IMR-90 (cell line): ENCODE measurements at regions not wholly inside any gene's neighbourhood (a gene's known extent, or its start where the extent isn't known, plus 50 kb on each side); places are given as distances from the start of the nearest gene placed in this dataset.

Source experiments
- ATAC-seq: fragments of 200-7000 bp; cut with Tn5 transposase; 2 replicates; pipeline ENCODE4 v1.9.1; 2020; ENCODE audit warnings: low read depth, mild to moderate bottlenecking, moderate library complexity
- BruUV-seq: library from RNA; stranded (reverse); fragments of 400-500 nt; replicated peaks from 2 replicates; lab custom pipeline; 2021; lab: Mats Ljungman, UMichigan
- CTCF ChIA-PET: fragments of 300-600 bp; formaldehyde crosslinking; extraction: SDS; loops from one replicate; lab custom pipeline; 2021; ENCODE audit warnings: antibody characterized with exemption; lab: Yijun Ruan, JAX
- POLR2A ChIA-PET: fragments of 300-600 bp; sonication (Branson Sonifier 250); formaldehyde crosslinking; loops from one replicate; lab custom pipeline; 2022; ENCODE audit warnings: antibody characterized with exemption; ENCODE audit not compliant: unreplicated experiment; lab: Charles Lee
- DNase-seq: peaks from one replicate; pipeline ENCODE4 v3.0.0; 2013
- H2AFZ ChIP-seq: replicated peaks from 2 replicates; pipeline ENCODE3; 2013; ENCODE audit warnings: low read length, mild to moderate bottlenecking; ENCODE audit not compliant: poor library complexity
- H2AK5ac ChIP-seq: 2 replicates; pipeline ENCODE4 v1.6.1; 2013; ENCODE audit warnings: low read depth, low read length, inconsistent platforms
- H2AK9ac ChIP-seq: replicated peaks from 2 replicates; pipeline ENCODE3; 2013; ENCODE audit warnings: mild to moderate bottlenecking, low read depth, low read length, moderate library complexity; ENCODE audit not compliant: poor library complexity
- H2BK120ac ChIP-seq: 2 replicates; pipeline ENCODE4 v1.6.1; 2013; ENCODE audit warnings: low read depth, low read length, inconsistent platforms
- H2BK15ac ChIP-seq: 3 replicates; pipeline ENCODE4 v1.6.1; 2013; ENCODE audit warnings: low read depth, low read length, inconsistent platforms
- H2BK20ac ChIP-seq: 2 replicates; pipeline ENCODE4 v1.6.1; 2013; ENCODE audit warnings: low read depth, mild to moderate bottlenecking, inconsistent platforms, low read length, moderate library complexity
- H2BK5ac ChIP-seq: 2 replicates; pipeline ENCODE4 v1.6.1; 2013; ENCODE audit warnings: mild to moderate bottlenecking, low read depth, low read length, inconsistent platforms; ENCODE audit not compliant: poor library complexity, severe bottlenecking
- H3K14ac ChIP-seq: replicated peaks from 2 replicates; pipeline ENCODE4 v1.6.1; 2013; ENCODE audit warnings: low read depth, low read length, inconsistent platforms
- H3K18ac ChIP-seq: 2 replicates; pipeline ENCODE4 v1.6.1; 2013; ENCODE audit warnings: low read depth, low read length, control low read depth
- H3K23ac ChIP-seq: 2 replicates; pipeline ENCODE4 v1.6.1; 2013; ENCODE audit warnings: low read depth, low read length, inconsistent platforms
- H3K27ac ChIP-seq: 2 replicates; pipeline ENCODE4 v1.5.1; 2013; ENCODE audit warnings: mild to moderate bottlenecking, control low read depth, low read length; ENCODE audit not compliant: insufficient read depth
- H3K27me3 ChIP-seq: 2 replicates; pipeline ENCODE4 v1.6.1; 2013; ENCODE audit warnings: low read length; ENCODE audit not compliant: control insufficient read depth, insufficient read depth
- H3K36me3 ChIP-seq: 2 replicates; pipeline ENCODE4 v1.6.1; 2013; ENCODE audit warnings: low read length, mixed read lengths; ENCODE audit not compliant: control insufficient read depth, insufficient read depth
- H3K4ac ChIP-seq: 2 replicates; pipeline ENCODE4 v1.6.1; 2013; ENCODE audit warnings: low read depth, low read length, inconsistent platforms
- H3K4me1 ChIP-seq: 2 replicates; pipeline ENCODE4 v1.6.1; 2013; ENCODE audit warnings: low read length, mixed read lengths; ENCODE audit not compliant: control insufficient read depth, insufficient read depth
- H3K4me2 ChIP-seq: 2 replicates; pipeline ENCODE4 v1.6.1; 2013; ENCODE audit warnings: low read depth, mild to moderate bottlenecking, control low read depth, low read length, moderate library complexity
- H3K4me3 ChIP-seq: 2 replicates; pipeline ENCODE4 v1.5.1; 2013; ENCODE audit warnings: low read depth, mild to moderate bottlenecking, control low read depth, low read length, moderate library complexity; ENCODE audit not compliant: insufficient read depth
- H3K56ac ChIP-seq: 2 replicates; pipeline ENCODE4 v1.6.1; 2013; ENCODE audit warnings: low read length, inconsistent platforms; ENCODE audit not compliant: insufficient read depth; ENCODE audit errors: extremely low read depth
- H3K79me1 ChIP-seq, 2 experiments: 2 replicates each; pipeline ENCODE4 v1.6.1; 2013; ENCODE audit warnings: low read length in 2 of 2, inconsistent platforms in 1 of 2, low read depth in 1 of 2
- H3K9ac ChIP-seq: 2 replicates; pipeline ENCODE4 v1.6.1; 2013; ENCODE audit warnings: low read depth, low read length, control low read depth
- H3K9me1 ChIP-seq: 2 replicates; pipeline ENCODE4 v1.6.1; 2013; ENCODE audit warnings: low read length, inconsistent platforms; ENCODE audit not compliant: insufficient read depth
- H3K9me3 ChIP-seq: 2 replicates; pipeline ENCODE4 v1.6.1; 2013; ENCODE audit warnings: low read length; ENCODE audit not compliant: control insufficient read depth, insufficient read depth
- H4K20me1 ChIP-seq: 2 replicates; pipeline ENCODE4 v1.6.1; 2013; ENCODE audit warnings: low read length, inconsistent platforms; ENCODE audit not compliant: insufficient read depth
- H4K5ac ChIP-seq: 2 replicates; pipeline ENCODE4 v1.6.1; 2013; ENCODE audit warnings: mild to moderate bottlenecking, low read depth, low read length, control low read depth
- H4K8ac ChIP-seq, 2 experiments: 2 replicates each; pipeline ENCODE4 v1.6.1; 2013; ENCODE audit warnings: low read depth in 2 of 2, low read length in 2 of 2, control low read depth in 1 of 2, inconsistent platforms in 1 of 2
- H4K91ac ChIP-seq: 2 replicates; pipeline ENCODE4 v1.6.1; 2013; ENCODE audit warnings: low read depth, low read length, inconsistent platforms; ENCODE audit not compliant: insufficient read depth
- WGBS, 2 experiments: methylation state at CpG; one replicate each; pipeline versions ENCODE4 v1.1.5 to v1.1.7; 2013; ENCODE audit warnings: missing lambda C conversion rate in 2 of 2; ENCODE audit not compliant: insufficient read length in 1 of 2; ENCODE audit errors: extremely low coverage in 2 of 2; 5-methylcytosine and 5-hydroxymethylcytosine counted together
- dilution Hi-C: fragments of 300-500 bp; cut with HindIII; formaldehyde crosslinking; loops from one replicate; pipeline ENCODE4 v1.14.3; 2018; ENCODE audit warnings: low sequenced_read_pairs; ENCODE audit not compliant: unreplicated experiment
- in situ Hi-C: fragments of 300-500 bp; cut with MboI; formaldehyde crosslinking; loops from 3 replicates; pipeline ENCODE4 v1.14.3; 2019; ENCODE audit warnings: low sequenced_read_pairs, inconsistent platforms, mixed read lengths
- intact Hi-C: fragments of 100-400 bp; cut with micrococcal nuclease; formaldehyde crosslinking; loops from 2 replicates; pipeline ENCODE4 v1.10.0; 2022
- TF ChIP-seq, protein P1 (sequence below): fragments of 150-350 bp; IDR thresholded peaks from 2 replicates; pipeline ENCODE4 v1.6.1; 2017; ENCODE audit warnings: mild to moderate bottlenecking, antibody characterized with exemption, low read length, low read depth

DNA sequence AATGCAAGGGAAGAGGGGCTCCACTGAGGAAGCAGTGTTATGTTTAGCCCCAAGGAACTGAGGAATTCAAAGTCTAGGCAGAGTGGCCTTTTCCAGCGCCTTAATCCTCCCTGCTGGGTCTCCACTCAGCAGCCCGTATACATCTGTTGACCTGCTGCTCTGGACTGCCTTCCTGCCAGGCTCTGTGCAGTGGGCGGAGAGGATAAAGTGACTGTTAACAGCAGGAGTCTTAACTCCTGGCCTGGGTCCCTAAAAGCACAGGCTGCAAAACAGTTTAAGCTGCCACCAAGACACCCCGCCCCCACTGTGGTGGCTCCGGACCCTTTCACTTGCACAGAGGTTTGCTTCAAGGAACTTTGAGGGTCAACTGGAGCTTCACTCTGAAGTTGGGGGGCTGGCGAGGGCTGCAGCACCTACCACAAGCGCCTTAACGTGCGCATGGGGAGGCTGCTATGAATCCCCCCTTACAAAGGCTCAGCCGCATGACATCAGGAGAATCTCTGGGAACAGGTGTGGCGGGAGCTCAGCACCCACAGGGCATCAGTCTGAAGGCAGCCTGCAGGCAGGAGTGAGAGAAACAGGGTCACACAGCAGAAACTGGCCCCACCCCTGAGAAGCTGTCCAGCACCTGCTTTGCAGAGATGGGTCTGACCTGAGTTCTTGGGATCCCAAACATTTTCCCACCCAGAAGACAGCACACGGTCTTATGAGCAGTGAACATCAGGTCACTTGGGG lies 358.2 kb upstream of the GATB start:
- in situ Hi-C loops: no loop called here
- Histone ChIP-seq H3K9ac (no peak overlapping the region), H2AK5ac (no peak overlapping the region), H3K14ac (no peak overlapping the region), H3K4me3 (no peak overlapping the region), H4K20me1 (no peaks in the 10 kb centered on the region), H3K4me2 (no peak overlapping the region), H2AK9ac (no peak overlapping the region), H2BK15ac (no peak overlapping the region), H3K56ac (no peak overlapping the region), H3K9me3 (no peaks in the 10 kb centered on the region), H3K18ac (no peak overlapping the region), H3K4me1 (no peaks in the 10 kb centered on the region), H4K5ac (no peak overlapping the region), H3K27me3 (peaks cover 25% of the 10 kb centered on the region), H3K4ac (no peak overlapping the region), H3K27ac (no peak overlapping the region), H2AFZ (no peak overlapping the region), H4K8ac (no peak overlapping the region), H3K79me1 (no peaks in the 10 kb centered on the region), H2BK120ac (no peak overlapping the region), H2BK20ac (no peak overlapping the region), H3K9me1 (no peaks in the 10 kb centered on the region), H3K36me3 (no peaks in the 10 kb centered on the region), H3K23ac (no peak overlapping the region), H4K91ac (no peak overlapping the region), H2BK5ac (no peak overlapping the region)
- CTCF ChIA-PET: no interaction called here
- no TSS peak for BruUV-seq
- no peak for ATAC-seq
- no peak for DNase-seq
- POLR2A ChIA-PET: no interaction called here
- TF ChIP-seq, protein P1, sequence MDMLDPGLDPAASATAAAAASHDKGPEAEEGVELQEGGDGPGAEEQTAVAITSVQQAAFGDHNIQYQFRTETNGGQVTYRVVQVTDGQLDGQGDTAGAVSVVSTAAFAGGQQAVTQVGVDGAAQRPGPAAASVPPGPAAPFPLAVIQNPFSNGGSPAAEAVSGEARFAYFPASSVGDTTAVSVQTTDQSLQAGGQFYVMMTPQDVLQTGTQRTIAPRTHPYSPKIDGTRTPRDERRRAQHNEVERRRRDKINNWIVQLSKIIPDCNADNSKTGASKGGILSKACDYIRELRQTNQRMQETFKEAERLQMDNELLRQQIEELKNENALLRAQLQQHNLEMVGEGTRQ: no peak
- intact Hi-C loops: no loop called here
- dilution Hi-C loops: no loop called here
- WGBS, 2 experiments: no CpG with 5 or more reads among the region's 12 CpGs
